Esophagus squamous epithelium (tissue), 4 donors: ENCODE measurements at regions not wholly inside any gene's neighbourhood (a gene's known extent, or its start where the extent isn't known, plus 50 kb on each side); places are given as distances from the start of the nearest gene placed in this dataset.

ENCODE experiments used
- POLR2A ChIP-seq, 4 donors: fragments of 450-650 bp; IDR thresholded peaks; one replicate each; pipeline ENCODE4 v1.6.1; 2017; ENCODE audit warnings: antibody characterized with exemption in 4 of 4, mild to moderate bottlenecking in 4 of 4, moderate library complexity in 3 of 4
- TF ChIP-seq, protein P1 (sequence below), 6 experiments: fragments of 450-650 bp in 4 of 6; fragments of 200-600 bp in 2 of 6; sonication (generic) in 2 of 6; IDR thresholded peaks; one replicate each; pipeline ENCODE4 v1.5.1; 2016 to 2019; ENCODE audit warnings: antibody characterized with exemption in 6 of 6, mild to moderate bottlenecking in 4 of 6, moderate library complexity in 4 of 6

DNA sequence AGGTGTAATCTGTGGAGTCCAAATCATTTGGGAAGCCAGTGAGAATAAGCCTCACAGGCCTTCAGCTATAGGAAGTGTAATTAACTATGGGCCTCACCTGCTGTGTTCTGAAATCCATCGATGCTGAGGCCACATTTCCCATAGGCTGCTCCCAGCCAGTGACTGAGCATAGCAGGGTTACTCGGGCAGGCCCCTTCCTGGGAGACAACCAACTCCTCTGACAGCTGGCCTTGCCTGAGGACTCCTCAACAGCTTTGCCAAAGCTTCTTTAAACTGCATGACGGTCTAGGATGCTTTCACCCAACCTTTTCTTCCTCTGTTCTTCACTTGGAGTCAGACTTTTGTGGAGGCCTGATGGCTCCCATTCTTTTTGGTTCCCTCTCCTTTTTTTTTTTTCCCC, 63.8 kb upstream of the SMNDC1 start:
- TF ChIP-seq, protein P1, sequence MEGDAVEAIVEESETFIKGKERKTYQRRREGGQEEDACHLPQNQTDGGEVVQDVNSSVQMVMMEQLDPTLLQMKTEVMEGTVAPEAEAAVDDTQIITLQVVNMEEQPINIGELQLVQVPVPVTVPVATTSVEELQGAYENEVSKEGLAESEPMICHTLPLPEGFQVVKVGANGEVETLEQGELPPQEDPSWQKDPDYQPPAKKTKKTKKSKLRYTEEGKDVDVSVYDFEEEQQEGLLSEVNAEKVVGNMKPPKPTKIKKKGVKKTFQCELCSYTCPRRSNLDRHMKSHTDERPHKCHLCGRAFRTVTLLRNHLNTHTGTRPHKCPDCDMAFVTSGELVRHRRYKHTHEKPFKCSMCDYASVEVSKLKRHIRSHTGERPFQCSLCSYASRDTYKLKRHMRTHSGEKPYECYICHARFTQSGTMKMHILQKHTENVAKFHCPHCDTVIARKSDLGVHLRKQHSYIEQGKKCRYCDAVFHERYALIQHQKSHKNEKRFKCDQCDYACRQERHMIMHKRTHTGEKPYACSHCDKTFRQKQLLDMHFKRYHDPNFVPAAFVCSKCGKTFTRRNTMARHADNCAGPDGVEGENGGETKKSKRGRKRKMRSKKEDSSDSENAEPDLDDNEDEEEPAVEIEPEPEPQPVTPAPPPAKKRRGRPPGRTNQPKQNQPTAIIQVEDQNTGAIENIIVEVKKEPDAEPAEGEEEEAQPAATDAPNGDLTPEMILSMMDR (IDR thresholded peaks at IDR 0.05): no peak
- no peak for TF ChIP-seq POLR2A (IDR thresholded peaks at IDR 0.05)
